ENCODE measurements at regions not wholly inside any gene's neighbourhood (a gene's known extent, or its start where the extent isn't known, plus 50 kb on each side); places are given as distances from the start of the nearest gene placed in this dataset.
A peak's percentile ranks its signal among the peaks of the same experiment; 100 is the strongest.

- no peak overlapping the region for H3K27ac ChIP-seq (ENCODE audit: low read length)
- H4K20me1 ChIP-seq (ENCODE audit: insufficient read depth), result no peaks in the 10 kb centered on the region
- H3K4me3 ChIP-seq (ENCODE audit: low read length), result no peak overlapping the region
- no peaks in the 10 kb centered on the region for H3F3A ChIP-seq (ENCODE audit: insufficient read depth, low read length, poor library complexity, severe bottlenecking)
- no peaks in the 10 kb centered on the region for H3K9me3 ChIP-seq (ENCODE audit: low read length)
- no peaks in the 10 kb centered on the region for H3K9me2 ChIP-seq (ENCODE audit: insufficient read depth, low read length)
- H2AFZ ChIP-seq (ENCODE audit: low read depth, low read length), result no peak overlapping the region
- H3K79me2 ChIP-seq (replicated peaks; ENCODE audit: insufficient read depth, low read length), result no peaks in the 10 kb centered on the region
- H3K9ac ChIP-seq (ENCODE audit: low read length), result no peak overlapping the region
- no peaks in the 10 kb centered on the region for H3K27me3 ChIP-seq (ENCODE audit: insufficient read depth, low read depth, low read length)
- H3K4me2 ChIP-seq (ENCODE audit: low read length), result no peak overlapping the region
- TF ChIP-seq MXI1 (conservative IDR thresholded peaks at IDR 0.05; ENCODE audit: poor library complexity, severe bottlenecking), result no peak
- TF ChIP-seq RAD21 (conservative IDR thresholded peaks at IDR 0.05), result no peak
- TF ChIP-seq SMC3 (conservative IDR thresholded peaks at IDR 0.05; ENCODE audit: poor library complexity), result no peak
- TF ChIP-seq TAF1 (IDR thresholded peaks at IDR 0.05; ENCODE audit: low read depth), result no peak
- TF ChIP-seq POLR2AphosphoS5 (IDR thresholded peaks at IDR 0.05), result no peak
- no peak for TF ChIP-seq EZH2 (IDR thresholded peaks at IDR 0.05; ENCODE audit: borderline replicate concordance, insufficient read depth, low read length, poor library complexity, severe bottlenecking)
- TF ChIP-seq EP300 (conservative IDR thresholded peaks at IDR 0.05; ENCODE audit: poor library complexity, severe bottlenecking), result no peak
- TF ChIP-seq, protein P1, sequence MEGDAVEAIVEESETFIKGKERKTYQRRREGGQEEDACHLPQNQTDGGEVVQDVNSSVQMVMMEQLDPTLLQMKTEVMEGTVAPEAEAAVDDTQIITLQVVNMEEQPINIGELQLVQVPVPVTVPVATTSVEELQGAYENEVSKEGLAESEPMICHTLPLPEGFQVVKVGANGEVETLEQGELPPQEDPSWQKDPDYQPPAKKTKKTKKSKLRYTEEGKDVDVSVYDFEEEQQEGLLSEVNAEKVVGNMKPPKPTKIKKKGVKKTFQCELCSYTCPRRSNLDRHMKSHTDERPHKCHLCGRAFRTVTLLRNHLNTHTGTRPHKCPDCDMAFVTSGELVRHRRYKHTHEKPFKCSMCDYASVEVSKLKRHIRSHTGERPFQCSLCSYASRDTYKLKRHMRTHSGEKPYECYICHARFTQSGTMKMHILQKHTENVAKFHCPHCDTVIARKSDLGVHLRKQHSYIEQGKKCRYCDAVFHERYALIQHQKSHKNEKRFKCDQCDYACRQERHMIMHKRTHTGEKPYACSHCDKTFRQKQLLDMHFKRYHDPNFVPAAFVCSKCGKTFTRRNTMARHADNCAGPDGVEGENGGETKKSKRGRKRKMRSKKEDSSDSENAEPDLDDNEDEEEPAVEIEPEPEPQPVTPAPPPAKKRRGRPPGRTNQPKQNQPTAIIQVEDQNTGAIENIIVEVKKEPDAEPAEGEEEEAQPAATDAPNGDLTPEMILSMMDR (IDR thresholded peaks at IDR 0.05; ENCODE audit: poor library complexity, severe bottlenecking), result no peak
- TF ChIP-seq, protein P2, sequence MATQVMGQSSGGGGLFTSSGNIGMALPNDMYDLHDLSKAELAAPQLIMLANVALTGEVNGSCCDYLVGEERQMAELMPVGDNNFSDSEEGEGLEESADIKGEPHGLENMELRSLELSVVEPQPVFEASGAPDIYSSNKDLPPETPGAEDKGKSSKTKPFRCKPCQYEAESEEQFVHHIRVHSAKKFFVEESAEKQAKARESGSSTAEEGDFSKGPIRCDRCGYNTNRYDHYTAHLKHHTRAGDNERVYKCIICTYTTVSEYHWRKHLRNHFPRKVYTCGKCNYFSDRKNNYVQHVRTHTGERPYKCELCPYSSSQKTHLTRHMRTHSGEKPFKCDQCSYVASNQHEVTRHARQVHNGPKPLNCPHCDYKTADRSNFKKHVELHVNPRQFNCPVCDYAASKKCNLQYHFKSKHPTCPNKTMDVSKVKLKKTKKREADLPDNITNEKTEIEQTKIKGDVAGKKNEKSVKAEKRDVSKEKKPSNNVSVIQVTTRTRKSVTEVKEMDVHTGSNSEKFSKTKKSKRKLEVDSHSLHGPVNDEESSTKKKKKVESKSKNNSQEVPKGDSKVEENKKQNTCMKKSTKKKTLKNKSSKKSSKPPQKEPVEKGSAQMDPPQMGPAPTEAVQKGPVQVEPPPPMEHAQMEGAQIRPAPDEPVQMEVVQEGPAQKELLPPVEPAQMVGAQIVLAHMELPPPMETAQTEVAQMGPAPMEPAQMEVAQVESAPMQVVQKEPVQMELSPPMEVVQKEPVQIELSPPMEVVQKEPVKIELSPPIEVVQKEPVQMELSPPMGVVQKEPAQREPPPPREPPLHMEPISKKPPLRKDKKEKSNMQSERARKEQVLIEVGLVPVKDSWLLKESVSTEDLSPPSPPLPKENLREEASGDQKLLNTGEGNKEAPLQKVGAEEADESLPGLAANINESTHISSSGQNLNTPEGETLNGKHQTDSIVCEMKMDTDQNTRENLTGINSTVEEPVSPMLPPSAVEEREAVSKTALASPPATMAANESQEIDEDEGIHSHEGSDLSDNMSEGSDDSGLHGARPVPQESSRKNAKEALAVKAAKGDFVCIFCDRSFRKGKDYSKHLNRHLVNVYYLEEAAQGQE (IDR thresholded peaks at IDR 0.05; ENCODE audit: borderline replicate concordance), result no peak
- no peaks in the 10 kb centered on the region for H3K36me3 ChIP-seq (ENCODE audit: insufficient read depth, low read length)
These were observed 250.6 kb upstream of the PPP2R2D start for GRCh38 chr10:131650169-131650705.

GRCh38 chr10:131650771-131651673 is 249.8 kb upstream of the PPP2R2D start:
- H3K9me3 ChIP-seq (ENCODE audit: low read length), result no peaks in the 10 kb centered on the region
- no peak overlapping the region for H2AFZ ChIP-seq (ENCODE audit: low read depth, low read length)
- peak overlapping the region; percentile 5 for H3K4me2 ChIP-seq (ENCODE audit: low read length)

More at GRCh38 chr10:131650771-131651673, 249.8 kb upstream of the PPP2R2D start:
- Histone ChIP-seq H3K4me3 (ENCODE audit: low read length) (peak overlapping the region; percentile 57), H3K36me3 (ENCODE audit: insufficient read depth, low read length) (no peaks in the 10 kb centered on the region), H3K79me2 (replicated peaks; ENCODE audit: insufficient read depth, low read length) (no peaks in the 10 kb centered on the region), H3K27ac (ENCODE audit: low read length) (peak overlapping the region; percentile 51), H3K9me2 (ENCODE audit: insufficient read depth, low read length) (no peaks in the 10 kb centered on the region), H3K9ac (ENCODE audit: low read length) (peak overlapping the region; percentile 22), H3K27me3 (ENCODE audit: insufficient read depth, low read depth, low read length) (no peaks in the 10 kb centered on the region), H4K20me1 (ENCODE audit: insufficient read depth) (no peaks in the 10 kb centered on the region), H3F3A (ENCODE audit: insufficient read depth, low read length, poor library complexity, severe bottlenecking) (no peaks in the 10 kb centered on the region)
- TF ChIP-seq EP300 (conservative IDR thresholded peaks at IDR 0.05; ENCODE audit: poor library complexity, severe bottlenecking) (no peak), RAD21 (conservative IDR thresholded peaks at IDR 0.05) (no peak), EZH2 (IDR thresholded peaks at IDR 0.05; ENCODE audit: borderline replicate concordance, insufficient read depth, low read length, poor library complexity, severe bottlenecking) (no peak), POLR2AphosphoS5 (IDR thresholded peaks at IDR 0.05) (no peak), TAF1 (IDR thresholded peaks at IDR 0.05; ENCODE audit: low read depth) (no peak)
